ENCODE measurements at regions not wholly inside any gene's neighbourhood (a gene's known extent, or its start where the extent isn't known, plus 50 kb on each side); places are given as distances from the start of the nearest gene placed in this dataset.
A peak's percentile ranks its signal among the peaks of the same experiment; 100 is the strongest.

DNA sequence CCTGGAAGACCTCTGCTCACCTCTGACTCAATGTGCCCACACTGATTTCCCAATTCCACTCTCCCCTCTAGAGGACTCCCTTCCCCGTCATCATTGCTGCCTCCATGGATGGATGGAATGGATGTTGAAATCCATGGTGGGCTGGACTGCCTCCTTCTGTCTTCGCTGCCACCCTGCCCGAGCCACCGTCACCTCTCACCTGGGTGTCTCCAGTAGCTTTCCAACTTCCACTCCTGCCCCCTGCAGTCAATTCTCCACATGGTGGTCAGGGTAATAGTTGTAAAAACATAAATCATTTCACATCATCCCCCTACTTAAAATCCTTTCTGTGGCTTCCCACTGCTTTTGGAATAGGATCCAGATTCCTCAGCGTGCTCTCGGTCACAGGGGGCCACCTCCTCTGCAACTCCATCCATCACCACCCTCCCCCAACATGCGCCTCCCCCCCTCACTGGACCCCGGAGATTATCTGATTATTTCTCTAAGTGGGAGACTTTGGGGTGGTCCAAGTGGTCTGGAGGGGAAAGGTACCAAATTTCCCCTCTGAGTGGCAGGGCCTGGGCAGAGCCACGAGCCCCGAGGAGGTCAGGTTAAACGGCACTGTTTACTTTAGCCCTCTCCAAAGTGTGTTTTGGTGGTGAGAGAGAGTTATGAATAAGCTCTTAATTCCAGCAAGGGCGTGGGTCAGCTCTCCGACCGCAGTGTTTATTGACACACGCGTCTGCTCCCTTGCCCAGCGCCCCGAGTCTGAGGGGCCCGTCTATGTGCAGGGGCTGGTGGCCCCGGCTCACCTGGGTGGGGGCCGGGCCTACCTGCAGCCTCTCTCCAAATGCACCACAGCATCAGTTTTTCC is 313.7 kb downstream of the MN1 start:
- WGBS, 2 donors = 40 to 64% methylated on average over 21 of the region's 21 CpGs
- peak; percentile 67 for ATAC-seq (ENCODE audit: insufficient read depth, low FRiP score)
- Histone ChIP-seq H3K27me3 (ENCODE audit: control insufficient read depth in 3 of 3, insufficient read depth in 3 of 3, low read length in 2 of 3) (no peaks in the 10 kb centered on the region), H3K36me3 (ENCODE audit: control insufficient read depth in 4 of 4, insufficient read depth in 4 of 4, low read length in 4 of 4) (no peaks in the 10 kb centered on the region), H3K4me1 (ENCODE audit: control insufficient read depth in 5 of 5, insufficient read depth in 5 of 5, low read length in 5 of 5) (peaks cover 0 to 8% (median 0%) of the 10 kb centered on the region in 5 donors), H3K27ac (ENCODE audit: low read depth in 1 of 2, low read length in 1 of 2) (no peak overlapping the region), H3K9me3 (ENCODE audit: control insufficient read depth in 4 of 4, insufficient read depth in 3 of 4, low read length in 3 of 4) (peaks cover 0 to 12% (median 5%) of the 10 kb centered on the region in 4 donors), H3K9ac (ENCODE audit: insufficient read depth in 1 of 2, low read length in 2 of 2) (no peak overlapping the region), H3K4me3 (no peak overlapping the region)
- TF ChIP-seq, protein P1, sequence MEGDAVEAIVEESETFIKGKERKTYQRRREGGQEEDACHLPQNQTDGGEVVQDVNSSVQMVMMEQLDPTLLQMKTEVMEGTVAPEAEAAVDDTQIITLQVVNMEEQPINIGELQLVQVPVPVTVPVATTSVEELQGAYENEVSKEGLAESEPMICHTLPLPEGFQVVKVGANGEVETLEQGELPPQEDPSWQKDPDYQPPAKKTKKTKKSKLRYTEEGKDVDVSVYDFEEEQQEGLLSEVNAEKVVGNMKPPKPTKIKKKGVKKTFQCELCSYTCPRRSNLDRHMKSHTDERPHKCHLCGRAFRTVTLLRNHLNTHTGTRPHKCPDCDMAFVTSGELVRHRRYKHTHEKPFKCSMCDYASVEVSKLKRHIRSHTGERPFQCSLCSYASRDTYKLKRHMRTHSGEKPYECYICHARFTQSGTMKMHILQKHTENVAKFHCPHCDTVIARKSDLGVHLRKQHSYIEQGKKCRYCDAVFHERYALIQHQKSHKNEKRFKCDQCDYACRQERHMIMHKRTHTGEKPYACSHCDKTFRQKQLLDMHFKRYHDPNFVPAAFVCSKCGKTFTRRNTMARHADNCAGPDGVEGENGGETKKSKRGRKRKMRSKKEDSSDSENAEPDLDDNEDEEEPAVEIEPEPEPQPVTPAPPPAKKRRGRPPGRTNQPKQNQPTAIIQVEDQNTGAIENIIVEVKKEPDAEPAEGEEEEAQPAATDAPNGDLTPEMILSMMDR (IDR thresholded peaks at IDR 0.05; ENCODE audit: control extremely low read depth, extremely low read depth) = no peak
- DNase-seq = no peak

DNA sequence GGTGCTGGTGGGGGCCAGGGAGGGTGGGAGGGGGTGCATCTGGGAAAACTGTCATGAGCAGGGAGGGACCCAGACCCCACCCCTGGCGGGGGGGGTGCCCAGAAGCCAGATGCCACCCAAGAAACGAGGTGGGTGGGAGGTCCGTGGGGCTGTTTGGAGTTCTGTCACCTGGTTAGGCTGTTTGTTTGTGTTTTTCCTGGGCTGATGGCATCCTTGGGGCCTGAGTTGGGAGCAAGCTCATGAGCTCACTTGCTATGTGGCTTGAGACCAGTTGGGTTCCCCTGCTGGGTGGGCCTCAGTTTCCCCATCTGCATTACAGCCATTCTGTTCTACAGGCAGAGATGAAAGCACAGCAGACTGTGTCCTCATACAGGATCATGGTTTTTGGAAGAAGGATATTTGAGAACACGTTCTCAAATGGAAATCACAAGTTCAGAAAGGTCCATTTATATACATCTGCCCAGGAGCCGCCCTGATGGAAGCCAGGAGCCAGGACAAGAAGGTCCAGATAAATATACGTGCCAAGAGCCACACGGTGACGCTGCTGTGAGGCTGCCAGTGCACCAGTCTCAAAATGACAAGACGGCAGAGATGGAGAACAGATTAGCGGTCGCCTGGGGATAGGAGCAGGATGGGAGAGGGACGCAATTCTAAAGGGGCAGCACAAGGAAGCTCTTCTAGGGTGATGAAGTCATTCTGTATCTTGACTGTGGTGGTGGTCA is 312.9 kb downstream of the MN1 start:
- no peak for ATAC-seq (ENCODE audit: insufficient read depth, low FRiP score)
- 49 to 69% methylated on average over 12 of the region's 12 CpGs for WGBS, 2 donors
- peaks cover 0 to 8% (median 0%) of the 10 kb centered on the region in 5 donors for H3K4me1 ChIP-seq (ENCODE audit: control insufficient read depth in 5 of 5, insufficient read depth in 5 of 5, low read length in 5 of 5)

DNA sequence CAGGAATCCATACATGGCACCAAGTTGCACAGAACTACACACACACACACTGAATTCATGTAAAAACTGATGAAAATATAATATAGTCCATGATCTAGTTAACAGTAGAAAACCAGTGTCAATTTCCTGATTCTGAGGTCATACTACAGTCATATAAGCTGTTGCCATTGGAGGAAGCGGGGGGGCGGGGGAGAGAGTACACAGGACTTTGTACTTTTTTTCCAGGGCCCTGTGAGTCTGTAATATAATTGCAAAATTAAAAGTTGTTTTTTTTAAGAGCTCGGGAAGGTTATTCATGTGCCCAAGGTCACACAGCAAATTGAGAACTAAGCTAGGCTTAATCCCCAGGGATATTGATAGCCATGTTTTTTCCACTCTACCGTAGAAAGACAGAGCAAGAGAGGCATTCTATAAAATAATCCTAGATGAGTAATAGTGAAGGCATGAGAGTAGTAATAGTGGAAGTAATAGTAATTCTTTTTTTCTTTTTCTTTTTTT is 312.3 kb downstream of the MN1 start:
- ATAC-seq (ENCODE audit: insufficient read depth, low FRiP score) = no peak
- Histone ChIP-seq H3K9me3 (ENCODE audit: control insufficient read depth in 4 of 4, insufficient read depth in 3 of 4, low read length in 3 of 4) (peaks cover 0 to 14% (median 5%) of the 10 kb centered on the region in 4 donors), H3K9ac (ENCODE audit: insufficient read depth in 1 of 2, low read length in 2 of 2) (no peak overlapping the region), H3K36me3 (ENCODE audit: control insufficient read depth in 4 of 4, insufficient read depth in 4 of 4, low read length in 4 of 4) (no peaks in the 10 kb centered on the region), H3K27me3 (ENCODE audit: control insufficient read depth in 3 of 3, insufficient read depth in 3 of 3, low read length in 2 of 3) (no peaks in the 10 kb centered on the region), H3K4me1 (ENCODE audit: control insufficient read depth in 5 of 5, insufficient read depth in 5 of 5, low read length in 5 of 5) (peaks cover 0 to 8% (median 0%) of the 10 kb centered on the region in 5 donors), H3K4me3 (no peak overlapping the region), H3K27ac (ENCODE audit: low read depth in 1 of 2, low read length in 1 of 2) (no peak overlapping the region)
- DNase-seq = no peak
- 68 to 76% methylated on average over 4 of the region's 4 CpGs for WGBS, 2 donors
- TF ChIP-seq, protein P1 (IDR thresholded peaks at IDR 0.05; ENCODE audit: control extremely low read depth, extremely low read depth) = no peak

More for the DNA sequence above, 312.9 kb downstream of the MN1 start:
- Histone ChIP-seq H3K9ac (ENCODE audit: insufficient read depth in 1 of 2, low read length in 2 of 2) (no peak overlapping the region), H3K4me3 (no peak overlapping the region), H3K27ac (ENCODE audit: low read depth in 1 of 2, low read length in 1 of 2) (no peak overlapping the region), H3K36me3 (ENCODE audit: control insufficient read depth in 4 of 4, insufficient read depth in 4 of 4, low read length in 4 of 4) (no peaks in the 10 kb centered on the region), H3K27me3 (ENCODE audit: control insufficient read depth in 3 of 3, insufficient read depth in 3 of 3, low read length in 2 of 3) (no peaks in the 10 kb centered on the region), H3K9me3 (ENCODE audit: control insufficient read depth in 4 of 4, insufficient read depth in 3 of 4, low read length in 3 of 4) (peaks cover 0 to 14% (median 5%) of the 10 kb centered on the region in 4 donors)
- TF ChIP-seq, protein P1 (IDR thresholded peaks at IDR 0.05; ENCODE audit: control extremely low read depth, extremely low read depth) = no peak
- DNase-seq = peak in 2 of 3 donors; percentile 38 to 49

Measured in lung (tissue), 11 donors.